GM21737 (cell line): ENCODE measurements at regions not wholly inside any gene's neighbourhood (a gene's known extent, or its start where the extent isn't known, plus 50 kb on each side); places are given as distances from the start of the nearest gene placed in this dataset.

Experiments
- ATAC-seq: cut with Tn5 transposase; IDR thresholded peaks from one replicate; pipeline ENCODE4 v1.9.1; 2021; ENCODE audit warnings: mild to moderate bottlenecking, moderate library complexity; ENCODE audit not compliant: unreplicated experiment

DNA sequence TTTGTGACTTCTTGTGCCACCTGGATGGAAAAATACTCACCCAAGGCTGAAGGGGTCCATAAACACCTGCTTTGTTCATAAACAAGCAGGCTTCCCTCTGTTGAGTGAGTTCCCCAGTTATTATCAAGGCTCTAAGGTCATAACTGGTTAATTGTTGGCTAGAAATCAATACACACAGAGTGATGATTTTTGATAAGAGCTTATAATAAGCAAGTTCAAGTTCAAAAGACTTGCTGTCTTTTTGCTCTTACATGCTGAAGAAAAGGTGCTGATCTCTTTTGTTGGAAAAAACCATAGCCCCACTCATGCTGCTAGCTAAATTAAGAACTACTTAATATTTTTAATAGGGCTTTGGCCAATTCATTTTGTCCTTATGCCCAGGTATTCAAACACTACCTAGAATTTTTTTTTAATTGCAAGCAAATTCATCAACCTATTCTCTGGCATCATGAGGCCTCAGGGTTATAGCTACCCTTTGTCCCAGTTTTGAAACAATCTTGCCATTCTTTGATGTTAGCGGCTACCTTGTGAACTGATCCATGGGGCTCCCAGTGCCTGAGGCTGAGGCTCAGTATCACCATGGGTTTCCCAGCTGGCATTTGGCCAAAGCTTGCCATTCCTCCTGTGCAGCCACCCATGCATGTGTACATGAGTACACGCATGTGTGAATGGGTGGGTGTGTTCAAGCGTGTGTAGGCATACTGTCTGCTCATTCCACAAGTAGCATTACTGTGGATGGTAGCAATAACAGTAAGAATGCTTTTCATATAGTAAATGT lies 127.6 kb upstream of the LPP start:
- ATAC-seq = no peak

GRCh38 chr3:188031121-188031520 lies 122.8 kb upstream of the LPP start:
- ATAC-seq = no peak

DNA sequence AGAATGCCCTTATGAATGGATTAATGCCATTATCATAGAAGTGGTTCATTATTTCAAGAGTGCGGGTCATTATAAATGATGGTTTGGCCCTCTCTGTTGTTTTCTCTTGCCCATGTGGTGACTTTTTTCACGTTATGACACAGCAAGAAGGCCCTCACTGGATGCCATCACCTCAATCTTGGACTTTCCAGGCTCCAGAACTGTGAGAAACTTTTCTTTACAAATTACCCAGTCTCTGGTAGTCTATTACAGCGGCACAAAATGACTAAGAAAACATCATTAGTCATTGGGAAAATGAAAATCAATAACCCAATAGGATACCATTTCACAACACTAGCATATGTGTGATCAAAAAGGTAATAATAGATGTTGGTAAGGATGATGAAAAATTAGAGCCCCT lies 119.0 kb upstream of the LPP start:
- ATAC-seq = no peak

DNA sequence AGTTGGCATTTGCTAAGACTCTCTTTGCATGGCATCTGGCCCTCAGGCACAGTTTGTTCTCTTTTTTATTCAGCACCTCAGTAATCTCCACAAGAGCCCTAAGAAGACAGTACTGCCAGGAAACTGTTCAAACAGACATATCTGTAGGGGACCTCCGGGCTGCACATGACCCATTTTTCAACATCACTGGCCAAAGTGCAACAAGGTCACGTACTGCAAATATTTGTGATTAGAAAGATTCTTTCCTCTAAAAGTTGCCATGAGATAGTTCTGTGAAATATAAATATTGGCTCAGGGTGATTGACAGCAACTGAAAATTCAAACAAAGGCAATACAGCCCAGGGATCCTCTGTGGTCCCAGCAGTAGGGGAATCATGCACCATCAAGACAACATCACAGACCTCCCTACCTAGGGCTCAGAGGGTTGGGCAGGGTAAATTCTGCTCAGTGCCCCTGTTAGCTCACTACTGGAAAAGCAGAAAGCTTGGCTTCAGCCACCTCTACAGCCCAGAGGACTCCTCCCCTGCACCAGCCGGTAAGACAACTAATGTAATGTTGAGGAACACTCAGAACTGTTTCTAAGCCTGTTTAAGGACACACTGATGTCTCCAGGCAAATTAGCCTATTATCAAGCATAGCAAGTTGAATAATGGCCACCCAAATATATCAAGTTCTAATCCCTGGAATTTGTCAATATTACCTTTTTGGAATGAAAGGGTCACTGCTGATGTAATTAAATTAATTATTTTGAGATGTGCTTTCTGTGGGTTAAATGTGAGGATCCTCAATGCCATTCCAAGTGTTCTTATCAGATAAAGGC lies 117.4 kb upstream of the LPP start:
- no peak for ATAC-seq

DNA sequence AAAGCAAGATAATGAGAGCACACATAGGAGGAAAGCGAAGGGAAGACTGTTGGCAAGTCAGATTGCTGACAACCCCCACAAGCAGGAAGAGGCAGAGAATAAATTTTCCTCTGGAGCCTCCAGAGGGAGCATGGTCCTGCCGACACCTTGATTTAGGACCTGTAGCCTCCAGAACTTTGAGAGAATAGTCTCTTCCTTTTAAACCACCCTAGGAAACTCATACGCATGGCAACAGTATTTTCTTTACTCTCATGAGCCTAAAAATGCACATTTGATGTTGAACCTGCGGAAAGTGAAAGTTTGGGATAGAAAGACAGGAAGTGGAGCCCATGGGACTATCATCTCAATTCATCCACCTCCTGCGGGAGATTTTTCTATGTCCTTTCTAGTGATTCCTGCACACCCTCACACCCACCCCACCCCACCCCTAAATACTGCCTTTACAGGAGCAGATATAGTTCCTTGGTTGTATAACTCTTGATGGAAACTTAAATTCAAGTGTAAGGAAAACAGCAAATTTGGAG lies 116.7 kb upstream of the LPP start:
- ATAC-seq = no peak

GRCh38 chr3:188037965-188038581 lies 115.9 kb upstream of the LPP start:
- no peak for ATAC-seq

DNA sequence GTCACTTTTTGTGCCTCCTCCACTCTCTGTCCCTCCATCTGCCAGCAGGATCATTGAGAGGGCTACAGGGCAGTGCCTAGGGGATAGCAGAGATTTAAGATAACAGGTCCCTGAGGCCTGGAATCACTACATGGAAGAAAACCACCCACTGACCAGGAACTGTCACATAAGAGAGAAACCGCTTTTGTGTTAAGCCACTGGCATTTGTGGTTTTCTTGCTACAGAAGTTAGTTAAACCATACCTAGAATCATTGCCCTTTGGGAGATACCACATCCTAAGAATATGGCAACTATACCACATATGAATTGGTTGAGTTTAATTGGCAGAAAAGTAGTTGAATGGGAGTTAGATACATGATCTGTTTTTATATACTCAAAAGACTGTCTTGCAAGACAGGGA lies 112.8 kb upstream of the LPP start:
- no peak for ATAC-seq

DNA sequence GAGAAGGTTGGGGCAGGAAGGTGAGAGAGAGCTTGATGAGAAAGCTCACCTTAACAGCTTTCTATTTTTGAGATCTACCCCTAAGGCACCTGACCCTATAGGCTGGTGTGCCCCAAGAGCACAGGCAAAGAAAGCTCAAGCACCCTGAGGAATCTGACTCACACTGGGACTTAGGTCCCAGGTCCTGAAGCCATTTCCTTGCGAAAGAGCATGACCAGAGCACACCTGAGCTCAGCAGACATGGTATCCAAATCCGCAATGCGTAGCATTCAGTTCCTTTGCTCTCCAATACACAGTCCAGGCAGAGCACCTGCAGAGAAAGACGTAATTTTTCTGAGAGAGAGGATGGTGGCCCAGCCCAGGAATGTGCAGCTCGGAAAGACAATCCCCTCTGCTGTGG lies 112.1 kb upstream of the LPP start:
- ATAC-seq = no peak

GRCh38 chr3:188042466-188042865 lies 111.5 kb upstream of the LPP start:
- no peak for ATAC-seq

DNA sequence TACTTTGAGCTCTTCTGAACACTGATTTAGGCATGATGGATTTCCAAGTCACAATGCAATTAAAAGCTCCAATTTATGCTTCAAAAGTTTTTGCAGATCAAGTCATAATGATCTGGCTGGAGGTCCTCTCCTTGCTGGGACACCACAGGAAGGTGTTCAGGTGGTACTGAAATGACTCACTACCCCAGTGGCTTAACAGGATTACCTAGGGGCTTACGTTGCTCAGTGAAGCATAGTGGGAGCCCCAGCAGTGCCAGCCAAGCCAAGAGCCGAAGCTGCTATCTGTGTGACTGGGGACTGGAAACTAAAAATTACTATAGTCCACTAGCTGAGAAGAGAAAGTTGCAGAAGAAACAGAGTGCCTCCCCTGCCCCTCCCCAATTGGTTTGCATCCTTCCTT lies 110.1 kb upstream of the LPP start:
- ATAC-seq = no peak

DNA sequence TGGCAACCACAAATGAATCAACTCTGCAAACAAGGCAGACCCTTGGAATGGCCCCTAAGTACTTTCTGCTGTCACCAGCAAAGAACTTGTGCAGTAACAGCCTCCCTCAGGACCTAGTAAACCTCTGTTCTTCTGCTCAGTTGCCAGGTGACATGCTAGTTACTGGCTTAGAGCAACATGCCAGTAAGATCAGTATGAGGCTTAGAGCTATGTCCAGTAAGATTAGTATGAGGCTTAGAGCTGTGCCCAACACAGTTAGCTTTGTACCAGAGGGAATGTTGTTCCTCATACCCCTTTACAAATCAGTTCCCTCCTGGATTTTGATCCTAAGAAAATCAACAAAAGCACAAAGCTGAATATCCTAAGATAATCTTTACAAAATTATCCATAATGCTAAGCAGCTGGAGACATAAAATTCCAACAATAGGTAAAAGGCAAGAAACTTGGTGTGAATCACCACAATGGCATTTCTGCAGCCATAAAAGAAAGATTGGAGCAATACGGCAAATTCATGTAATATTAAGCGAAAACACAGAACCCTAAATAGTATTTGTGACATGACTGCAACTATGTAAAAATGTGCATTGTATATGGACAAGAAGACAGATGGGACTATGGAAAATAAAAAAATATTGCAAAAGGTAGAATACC lies 107.3 kb upstream of the LPP start:
- no peak for ATAC-seq

- no peak for ATAC-seq
Measured at GRCh38 chr3:188047536-188047935, 106.4 kb upstream of the LPP start.

DNA sequence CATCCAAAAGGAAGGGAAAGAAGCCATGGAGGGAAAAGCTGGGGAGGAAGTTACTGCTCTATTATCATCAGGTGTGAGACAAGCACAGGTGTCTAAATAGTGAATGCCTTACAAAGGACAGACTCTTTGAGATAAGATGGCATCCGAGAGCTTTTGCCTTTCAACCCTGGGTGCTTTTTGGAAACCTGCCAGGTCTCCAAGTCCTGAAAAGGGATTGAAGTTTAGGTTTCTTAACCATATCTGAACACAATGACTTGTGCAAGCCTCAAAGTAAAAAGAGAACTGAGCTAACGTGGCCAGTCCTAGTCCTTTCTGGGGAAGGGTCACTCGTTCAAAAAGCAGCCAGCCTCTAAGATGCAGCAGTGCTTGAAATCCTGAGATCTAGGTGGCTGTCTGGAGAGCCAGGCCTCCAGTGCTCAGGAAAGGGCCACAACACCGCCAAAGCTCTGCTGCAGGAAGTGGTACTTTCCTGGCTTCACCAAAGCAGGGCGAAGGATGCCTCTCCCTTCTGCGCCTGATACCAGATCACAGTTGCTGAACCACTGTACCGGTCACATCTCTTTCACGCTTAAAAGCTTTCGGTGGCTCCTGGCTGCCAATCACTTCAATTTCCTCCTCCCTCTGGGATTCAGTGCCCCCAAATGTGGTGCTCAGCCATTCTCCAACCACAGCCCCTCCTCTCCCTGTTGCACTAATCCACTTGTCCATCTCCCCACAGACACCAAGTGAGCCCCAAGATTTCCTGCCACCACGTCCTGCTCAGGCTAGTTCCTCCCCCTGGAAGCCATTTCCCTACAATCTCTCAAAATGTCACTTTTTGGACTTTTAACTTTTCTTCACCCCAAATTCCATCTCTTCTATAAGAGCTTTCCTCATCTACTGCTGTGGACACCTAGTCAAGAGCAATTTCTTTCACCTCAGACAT lies 104.1 kb upstream of the LPP start:
- no peak for ATAC-seq

- ATAC-seq = no peak
Measured at GRCh38 chr3:188051801-188052168, 102.2 kb upstream of the LPP start.

GRCh38 chr3:188052169-188053035 lies 101.6 kb upstream of the LPP start:
- ATAC-seq = no peak

DNA sequence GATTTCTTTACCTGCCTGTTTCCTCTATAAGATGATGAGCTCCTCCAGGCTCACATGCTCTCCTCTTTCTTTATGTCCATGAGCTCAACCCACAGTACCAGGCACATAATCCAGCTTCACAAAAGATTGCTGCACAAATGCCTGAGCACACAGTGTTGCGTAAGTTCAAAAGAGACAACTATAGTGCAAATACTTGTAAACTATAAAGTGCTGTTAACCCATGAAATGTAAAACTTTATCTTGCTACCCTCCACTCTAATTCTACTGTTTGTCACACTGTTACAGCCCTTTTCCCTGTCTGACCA lies 101.0 kb upstream of the LPP start:
- ATAC-seq = no peak

- no peak for ATAC-seq
Measured at GRCh38 chr3:188053710-188054380, 100.1 kb upstream of the LPP start.

DNA sequence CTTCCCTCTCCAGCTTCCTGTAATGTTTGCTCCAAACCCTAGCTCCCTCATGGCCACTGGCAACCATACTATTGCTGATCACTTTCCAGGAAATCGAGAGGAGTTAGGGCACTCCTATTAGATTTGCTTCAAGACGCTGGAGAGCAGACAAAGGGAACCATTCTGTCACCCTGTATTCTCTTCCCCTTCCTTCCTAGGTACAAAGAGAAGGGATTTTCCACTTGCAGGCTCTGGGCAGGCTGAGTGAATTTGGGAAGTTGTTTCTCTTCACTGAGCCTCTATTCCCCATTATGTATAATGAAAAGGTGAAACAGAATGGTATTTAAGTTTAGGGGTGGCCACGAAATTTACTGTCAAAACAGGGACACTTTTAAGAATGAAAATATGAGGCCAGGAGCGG lies 99.4 kb upstream of the LPP start:
- no peak for ATAC-seq

- ATAC-seq = no peak
Measured at GRCh38 chr3:188055388-188055787, 98.6 kb upstream of the LPP start.
